PC-9 (cell line): ENCODE measurements at regions not wholly inside any gene's neighbourhood (a gene's known extent, or its start where the extent isn't known, plus 50 kb on each side); places are given as distances from the start of the nearest gene placed in this dataset.
"Not testable (repeated sequence)": the region's sequence is repeated elsewhere in the genome, so short reads cannot be mapped to it uniquely, and the experiment has no call there.

Experiments
- BruUV-seq: library from RNA; stranded (reverse); fragments of 400-500 nt; replicated peaks from 2 replicates; lab custom pipeline; 2021; lab: Mats Ljungman, UMichigan
- CTCF ChIA-PET: fragments of 300-600 bp; sonication (Branson Sonifier 250); formaldehyde crosslinking; loops from one replicate; lab custom pipeline; 2022; ENCODE audit warnings: antibody characterized with exemption; lab: Charles Lee
- POLR2A ChIA-PET: fragments of 300-600 bp; sonication (Branson Sonifier 250); formaldehyde crosslinking; loops from one replicate; lab custom pipeline; 2022; ENCODE audit warnings: antibody characterized with exemption; ENCODE audit not compliant: unreplicated experiment; lab: Charles Lee
- DNase-seq, 2 experiments: peaks; one replicate each; pipeline versions ENCODE4 v3.0.0 to v3.0.0-alpha.2; 2015 to 2022; ENCODE audit warnings: mixed read lengths in 1 of 2
- H2AFZ ChIP-seq: fragments of 200-600 bp; sonication (generic); 2 replicates; pipeline ENCODE4 v1.8.1; 2017; ENCODE audit warnings: antibody characterized with exemption
- H3F3A ChIP-seq: fragments of 200-600 bp; sonication (generic); 2 replicates; pipeline ENCODE4 v1.8.1; 2017; ENCODE audit warnings: antibody characterized with exemption, mild to moderate bottlenecking, low read depth; ENCODE audit not compliant: insufficient read depth
- H3K27ac ChIP-seq: fragments of 200-600 bp; sonication (generic); 2 replicates; pipeline ENCODE4 v1.6.1; 2016; ENCODE audit warnings: mixed run types
- H3K27me3 ChIP-seq: fragments of 200-600 bp; sonication (generic); 2 replicates; pipeline ENCODE4 v1.6.1; 2016; ENCODE audit warnings: low read depth, mixed run types; ENCODE audit not compliant: insufficient read depth
- H3K36me3 ChIP-seq: fragments of 200-600 bp; sonication (generic); 2 replicates; pipeline ENCODE4 v1.6.1; 2016; ENCODE audit warnings: low read depth, mixed run types
- H3K4me1 ChIP-seq: fragments of 200-600 bp; sonication (generic); replicated peaks from 2 replicates; pipeline ENCODE4 v1.6.1; 2016; ENCODE audit warnings: mixed run types; ENCODE audit not compliant: insufficient read depth
- H3K4me2 ChIP-seq: fragments of 200-600 bp; sonication (generic); 2 replicates; pipeline ENCODE4 v1.6.1; 2017; ENCODE audit warnings: mixed run types
- H3K4me3 ChIP-seq: fragments of 200-600 bp; sonication (generic); 2 replicates; pipeline ENCODE4 v1.6.1; 2016; ENCODE audit warnings: mixed run types
- H3K79me2 ChIP-seq: fragments of 200-600 bp; sonication (generic); 2 replicates; pipeline ENCODE4 v1.6.1; 2017; ENCODE audit warnings: low read depth, mixed run types
- H3K9me2 ChIP-seq: fragments of 200-600 bp; sonication (generic); 2 replicates; pipeline ENCODE4 v1.8.1; 2017; ENCODE audit warnings: mild to moderate bottlenecking; ENCODE audit not compliant: insufficient read depth
- H3K9me3 ChIP-seq: fragments of 200-600 bp; sonication (generic); 2 replicates; pipeline ENCODE4 v1.8.1; 2016; ENCODE audit warnings: low read depth; ENCODE audit not compliant: insufficient read depth
- H4K20me1 ChIP-seq: fragments of 200-600 bp; sonication (generic); 2 replicates; pipeline ENCODE4 v1.8.1; 2017; ENCODE audit not compliant: insufficient read depth
- EZH2 ChIP-seq: fragments of 200-600 bp; sonication (generic); IDR thresholded peaks from 2 replicates; pipeline ENCODE4 v1.8.0; 2017; ENCODE audit warnings: antibody characterized with exemption, low read depth
- intact Hi-C: fragments of 100-400 bp; cut with micrococcal nuclease; formaldehyde crosslinking; loops from one replicate; pipeline ENCODE4 v1.10.0; 2022; ENCODE audit not compliant: unreplicated experiment
- TF ChIP-seq, protein P1 (sequence below): fragments of 200-600 bp; sonication (generic); conservative IDR thresholded peaks from 2 replicates; pipeline ENCODE4 v1.6.1; 2017; ENCODE audit warnings: mixed run types, antibody characterized with exemption, mild to moderate bottlenecking, moderate library complexity

DNA sequence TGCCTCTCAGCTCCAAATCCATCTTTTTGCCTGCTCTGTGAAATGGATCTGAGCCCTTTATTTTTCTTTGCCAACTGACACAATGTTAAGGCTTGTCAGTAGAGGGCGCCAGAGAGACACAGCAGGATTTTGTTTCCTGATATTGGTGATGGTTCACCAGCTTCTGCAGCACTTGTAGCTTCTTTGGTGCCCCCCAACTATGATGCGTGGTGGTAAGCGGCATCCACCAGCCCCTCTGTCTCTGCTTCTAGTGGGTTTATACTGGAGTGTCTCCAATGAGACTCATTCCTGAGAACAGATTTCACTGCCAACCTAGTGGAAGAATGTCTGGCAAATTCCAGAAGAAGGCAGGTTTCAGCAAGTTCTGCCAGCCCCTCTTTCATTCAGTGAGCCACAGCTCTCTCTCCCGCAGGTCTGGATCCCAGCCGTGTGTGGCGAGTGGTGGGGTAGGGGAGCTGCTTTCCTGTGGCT, 471.9 kb upstream of the FRG2C start:
- TF ChIP-seq, protein P1, sequence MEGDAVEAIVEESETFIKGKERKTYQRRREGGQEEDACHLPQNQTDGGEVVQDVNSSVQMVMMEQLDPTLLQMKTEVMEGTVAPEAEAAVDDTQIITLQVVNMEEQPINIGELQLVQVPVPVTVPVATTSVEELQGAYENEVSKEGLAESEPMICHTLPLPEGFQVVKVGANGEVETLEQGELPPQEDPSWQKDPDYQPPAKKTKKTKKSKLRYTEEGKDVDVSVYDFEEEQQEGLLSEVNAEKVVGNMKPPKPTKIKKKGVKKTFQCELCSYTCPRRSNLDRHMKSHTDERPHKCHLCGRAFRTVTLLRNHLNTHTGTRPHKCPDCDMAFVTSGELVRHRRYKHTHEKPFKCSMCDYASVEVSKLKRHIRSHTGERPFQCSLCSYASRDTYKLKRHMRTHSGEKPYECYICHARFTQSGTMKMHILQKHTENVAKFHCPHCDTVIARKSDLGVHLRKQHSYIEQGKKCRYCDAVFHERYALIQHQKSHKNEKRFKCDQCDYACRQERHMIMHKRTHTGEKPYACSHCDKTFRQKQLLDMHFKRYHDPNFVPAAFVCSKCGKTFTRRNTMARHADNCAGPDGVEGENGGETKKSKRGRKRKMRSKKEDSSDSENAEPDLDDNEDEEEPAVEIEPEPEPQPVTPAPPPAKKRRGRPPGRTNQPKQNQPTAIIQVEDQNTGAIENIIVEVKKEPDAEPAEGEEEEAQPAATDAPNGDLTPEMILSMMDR: peak; percentile 88
- TF ChIP-seq EZH2: no peak
- no peaks in the 10 kb centered on the region for H3K79me2 ChIP-seq
- H3K36me3 ChIP-seq: no peaks in the 10 kb centered on the region
- H2AFZ ChIP-seq: no peak overlapping the region
- DNase-seq: peak in 1 of 2 experiments; percentile 29
- no peaks in the 10 kb centered on the region for H3K9me2 ChIP-seq
- no TSS peak for BruUV-seq
- no peak overlapping the region for H3K4me3 ChIP-seq
- ChIA-PET POLR2A (no interaction called here), CTCF (interaction anchor here (0.6 kb wide), 1 partner anchor 388 kb away, joined by 7 read pairs; no protein-coding TSS in a partner anchor)
- no peaks in the 10 kb centered on the region for H3K9me3 ChIP-seq
- no peaks in the 10 kb centered on the region for H3F3A ChIP-seq
- H3K27me3 ChIP-seq: no peaks in the 10 kb centered on the region
- H3K4me2 ChIP-seq: no peak overlapping the region
- intact Hi-C loops: loop anchor here (5.0 kb wide), 1 partner anchor 235 kb away; no protein-coding TSS in a partner anchor
- no peaks in the 10 kb centered on the region for H4K20me1 ChIP-seq
- no peaks in the 10 kb centered on the region for H3K4me1 ChIP-seq
- H3K27ac ChIP-seq: no peak overlapping the region

DNA sequence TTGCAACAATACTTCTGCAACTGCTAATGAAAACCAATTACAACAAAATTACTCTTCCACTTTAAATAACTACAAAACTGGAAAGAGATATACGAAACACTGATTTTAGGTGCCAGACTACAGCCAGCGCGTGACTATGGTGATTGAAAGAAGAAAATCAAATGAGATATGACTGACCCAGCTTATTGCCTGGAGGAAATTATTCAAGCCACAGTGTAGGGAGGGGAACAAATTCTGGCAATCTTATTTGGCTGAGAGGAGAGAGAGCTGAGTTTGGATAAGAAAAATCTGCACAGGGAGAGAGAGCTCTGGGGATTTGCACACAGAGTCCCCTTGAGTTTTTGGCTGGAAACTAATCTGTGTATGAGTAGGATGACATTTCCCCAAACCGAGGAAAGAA, 470.3 kb upstream of the FRG2C start:
- BruUV-seq: no TSS peak
- Histone ChIP-seq H3K9me2 (no peaks in the 10 kb centered on the region), H3K9me3 (no peaks in the 10 kb centered on the region), H3K27ac (no peak overlapping the region), H3K4me1 (no peaks in the 10 kb centered on the region), H4K20me1 (no peaks in the 10 kb centered on the region), H3K4me2 (no peak overlapping the region), H3K36me3 (no peaks in the 10 kb centered on the region), H2AFZ (no peak overlapping the region), H3F3A (no peaks in the 10 kb centered on the region), H3K4me3 (no peak overlapping the region), H3K79me2 (no peaks in the 10 kb centered on the region), H3K27me3 (no peaks in the 10 kb centered on the region)
- intact Hi-C loops: loop anchor here (5.0 kb wide), 1 partner anchor 234 kb away; no protein-coding TSS in a partner anchor
- no peak for DNase-seq
- POLR2A ChIA-PET: no interaction called here
- TF ChIP-seq, protein P1: no peak
- TF ChIP-seq EZH2: no peak
- CTCF ChIA-PET: no interaction called here

- H3K79me2 ChIP-seq, H3K4me2 ChIP-seq, H3K27me3 ChIP-seq, H3K36me3 ChIP-seq, H3K4me1 ChIP-seq, H3K9me3 ChIP-seq, BruUV-seq, POLR2A ChIA-PET, CTCF ChIA-PET, DNase-seq, H3K9me2 ChIP-seq, H3K4me3 ChIP-seq, H3F3A ChIP-seq, H4K20me1 ChIP-seq, H3K27ac ChIP-seq, intact Hi-C loops: not testable (repeated sequence)
- 0 out of 2 replicates have a peak overlapping the region, but pooled peaks have one; percentile 22 for H2AFZ ChIP-seq
Measured at GRCh38 chr3:75214332-75214731, 449.8 kb upstream of the FRG2C start.

DNA sequence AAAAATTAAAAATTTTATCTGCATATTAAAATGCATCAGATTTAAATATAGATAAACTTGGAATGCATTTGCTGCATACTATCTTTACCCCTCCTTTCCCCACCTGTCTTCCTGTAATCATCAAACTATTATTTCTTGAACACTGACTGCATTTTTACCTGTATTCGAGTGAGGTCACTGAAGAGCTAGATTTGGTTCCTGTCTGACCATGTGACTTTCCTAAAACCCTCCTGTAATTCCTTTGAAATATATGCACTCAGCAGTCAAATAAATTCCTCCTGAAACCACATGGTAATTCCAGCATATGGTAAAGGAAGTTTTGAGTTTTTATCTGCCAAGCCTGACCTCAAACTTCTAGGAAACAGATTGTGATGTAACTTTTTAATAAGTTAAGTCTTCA, 445.6 kb upstream of the FRG2C start:
- Histone ChIP-seq H2AFZ (no peak overlapping the region), H3K36me3 (no peaks in the 10 kb centered on the region), H3K27me3 (no peaks in the 10 kb centered on the region), H3K9me2 (no peaks in the 10 kb centered on the region), H3K4me1 (no peaks in the 10 kb centered on the region), H3K79me2 (no peaks in the 10 kb centered on the region), H3K9me3 (0 out of 2 replicates have a peak, but pooled peaks cover 3% of the 10 kb centered on the region), H3K27ac (no peak overlapping the region), H3K4me3 (no peak overlapping the region), H3K4me2 (no peak overlapping the region), H4K20me1 (no peaks in the 10 kb centered on the region), H3F3A (no peaks in the 10 kb centered on the region)
- intact Hi-C loops: no loop called here
- DNase-seq: no peak
- ChIA-PET POLR2A (no interaction called here), CTCF (no interaction called here)
- no TSS peak for BruUV-seq
- TF ChIP-seq, protein P1: no peak
- no peak for TF ChIP-seq EZH2
